Mesodermal cell (in vitro differentiated cells): ENCODE measurements at regions not wholly inside any gene's neighbourhood (a gene's known extent, or its start where the extent isn't known, plus 50 kb on each side); places are given as distances from the start of the nearest gene placed in this dataset.
A peak's percentile ranks its signal among the peaks of the same experiment; 100 is the strongest.

Source experiments
- H3K27ac ChIP-seq: 2 replicates; pipeline ENCODE4 v1.7.0; 2013; ENCODE audit warnings: mild to moderate bottlenecking, low read depth, low read length, moderate library complexity; ENCODE audit not compliant: severe bottlenecking
- H3K36me3 ChIP-seq: 2 replicates; pipeline ENCODE4 v1.7.1; 2013; ENCODE audit warnings: mild to moderate bottlenecking, low read length, moderate library complexity; ENCODE audit not compliant: control insufficient read depth, insufficient read depth
- H3K4me1 ChIP-seq: one replicate; pipeline ENCODE4 v1.7.1; 2013; ENCODE audit warnings: mild to moderate bottlenecking, low read length; ENCODE audit not compliant: insufficient read depth, control insufficient read depth, poor library complexity, severe bottlenecking
- H3K4me3 ChIP-seq: 2 replicates; pipeline ENCODE4 v1.7.0; 2013; ENCODE audit warnings: low read length, control low read depth, mild to moderate bottlenecking; ENCODE audit not compliant: insufficient read depth, poor library complexity, severe bottlenecking; ENCODE audit errors: extremely low read depth
- H3K9me3 ChIP-seq: 2 replicates; pipeline ENCODE4 v1.7.1; 2013; ENCODE audit warnings: mild to moderate bottlenecking, low read length, moderate library complexity; ENCODE audit not compliant: control insufficient read depth
- WGBS, 2 experiments: methylation state at CpG; one replicate each; pipeline ENCODE4 v1.1.5; 2013; ENCODE audit warnings: missing lambda C conversion rate in 2 of 2; ENCODE audit not compliant: insufficient coverage in 2 of 2; 5-methylcytosine and 5-hydroxymethylcytosine counted together

GRCh38 chr6:139577124-139577762 lies 202.8 kb upstream of the CITED2 start:
- H3K27ac ChIP-seq, result peak overlapping the region; percentile 82
- H3K36me3 ChIP-seq, result no peaks in the 10 kb centered on the region
- H3K9me3 ChIP-seq, result peaks cover 8% of the 10 kb centered on the region
- no peak overlapping the region for H3K4me3 ChIP-seq
- whole genome bisulfite sequencing, 2 experiments, result 89 to 100% methylated on average over 2 to 4 of the region's 5 CpGs
- H3K4me1 ChIP-seq, result peaks cover 16% of the 10 kb centered on the region

GRCh38 chr6:139572001-139572400 lies 197.6 kb upstream of the CITED2 start:
- peaks cover 8% of the 10 kb centered on the region for H3K9me3 ChIP-seq
- no peaks in the 10 kb centered on the region for H3K36me3 ChIP-seq
- no peak overlapping the region for H3K27ac ChIP-seq
- H3K4me3 ChIP-seq, result no peak overlapping the region
- no CpG with 5 or more reads among the region's 1 CpG for WGBS, 2 experiments
- peaks cover 28% of the 10 kb centered on the region for H3K4me1 ChIP-seq

- H3K4me1 ChIP-seq, result peaks cover 28% of the 10 kb centered on the region
- no peak overlapping the region for H3K27ac ChIP-seq
- H3K4me3 ChIP-seq, result no peak overlapping the region
- H3K9me3 ChIP-seq, result peaks cover 8% of the 10 kb centered on the region
- 71 to 76% methylated on average over 1 to 2 of the region's 3 CpGs for WGBS, 2 experiments
- H3K36me3 ChIP-seq, result no peaks in the 10 kb centered on the region
These were observed 195.7 kb upstream of the CITED2 start for GRCh38 chr6:139570166-139570565.

GRCh38 chr6:139569566-139569965 lies 195.1 kb upstream of the CITED2 start:
- H3K4me1 ChIP-seq, result peaks cover 32% of the 10 kb centered on the region
- H3K36me3 ChIP-seq, result no peaks in the 10 kb centered on the region
- H3K27ac ChIP-seq, result peak overlapping the region; percentile 91
- peaks cover 8% of the 10 kb centered on the region for H3K9me3 ChIP-seq
- WGBS, 2 experiments, result 95 to 97% methylated on average over 4 of the region's 4 CpGs
- no peak overlapping the region for H3K4me3 ChIP-seq

GRCh38 chr6:139568956-139569538 lies 194.6 kb upstream of the CITED2 start:
- Histone ChIP-seq H3K27ac (peak overlapping the region; percentile 91), H3K9me3 (peaks cover 6% of the 10 kb centered on the region), H3K36me3 (no peaks in the 10 kb centered on the region), H3K4me3 (no peak overlapping the region), H3K4me1 (peaks cover 35% of the 10 kb centered on the region)
- 84% methylated on average over 3 of the region's 5 CpGs; no CpG with 5 or more reads in 1 of the 2 experiments for WGBS, 2 experiments

GRCh38 chr6:139568151-139568955 lies 193.9 kb upstream of the CITED2 start:
- Histone ChIP-seq H3K4me3 (no peak overlapping the region), H3K9me3 (no peaks in the 10 kb centered on the region), H3K27ac (peak overlapping the region; percentile 91), H3K4me1 (peaks cover 35% of the 10 kb centered on the region), H3K36me3 (no peaks in the 10 kb centered on the region)
- WGBS, 2 experiments, result 91 to 100% methylated on average over 1 of the region's 3 CpGs

- WGBS, 2 experiments, result 83 to 92% methylated on average over 2 to 3 of the region's 3 CpGs
These were observed 192.6 kb upstream of the CITED2 start for GRCh38 chr6:139567095-139567494.

GRCh38 chr6:139565591-139565990 lies 191.1 kb upstream of the CITED2 start:
- 0% methylated on average over 1 of the region's 1 CpG; no CpG with 5 or more reads in 1 of the 2 experiments for WGBS, 2 experiments

More at GRCh38 chr6:139567095-139567494, 192.6 kb upstream of the CITED2 start:
- Histone ChIP-seq H3K4me1 (peaks cover 35% of the 10 kb centered on the region), H3K27ac (no peak overlapping the region), H3K4me3 (no peak overlapping the region), H3K9me3 (no peaks in the 10 kb centered on the region), H3K36me3 (no peaks in the 10 kb centered on the region)

GRCh38 chr6:139557547-139557946 lies 183.1 kb upstream of the CITED2 start:
- Histone ChIP-seq H3K9me3 (no peaks in the 10 kb centered on the region), H3K36me3 (no peaks in the 10 kb centered on the region), H3K27ac (no peak overlapping the region), H3K4me1 (no peaks in the 10 kb centered on the region), H3K4me3 (no peak overlapping the region)
- WGBS, 2 experiments, result no CpG with 5 or more reads among the region's 3 CpGs

More at GRCh38 chr6:139565591-139565990, 191.1 kb upstream of the CITED2 start:
- Histone ChIP-seq H3K4me3 (no peak overlapping the region), H3K4me1 (peaks cover 34% of the 10 kb centered on the region), H3K9me3 (no peaks in the 10 kb centered on the region), H3K36me3 (no peaks in the 10 kb centered on the region), H3K27ac (no peak overlapping the region)

- Histone ChIP-seq H3K9me3 (no peaks in the 10 kb centered on the region), H3K4me1 (no peaks in the 10 kb centered on the region), H3K4me3 (no peak overlapping the region), H3K36me3 (no peaks in the 10 kb centered on the region), H3K27ac (no peak overlapping the region)
These were observed 182.1 kb upstream of the CITED2 start for GRCh38 chr6:139556532-139556931.
